Thymus (tissue), 11 donors: ENCODE measurements at regions not wholly inside any gene's neighbourhood (a gene's known extent, or its start where the extent isn't known, plus 50 kb on each side); places are given as distances from the start of the nearest gene placed in this dataset.

ENCODE experiments used
- DNase-seq, 9 donors: peaks; one replicate each; pipeline ENCODE4 v3.0.0-alpha.2; 2013; ENCODE audit warnings: low spot score in 9 of 9, low read depth in 6 of 9, missing footprints in 1 of 9
- H3K27ac ChIP-seq, 2 donors: one replicate each; pipeline ENCODE4 v1.5.1; 2013; ENCODE audit warnings: control low read depth in 1 of 2, low read depth in 1 of 2, low read length in 1 of 2, mild to moderate bottlenecking in 1 of 2, moderate library complexity in 1 of 2
- H3K27me3 ChIP-seq, 2 donors: one replicate each; pipeline ENCODE4 v1.5.1; 2013; ENCODE audit warnings: low read length in 1 of 2; ENCODE audit not compliant: control insufficient read depth in 2 of 2, insufficient read depth in 1 of 2
- H3K36me3 ChIP-seq, 2 donors: one replicate each; pipeline ENCODE4 v1.5.1; 2013; ENCODE audit warnings: low read length in 1 of 2, mild to moderate bottlenecking in 1 of 2, moderate library complexity in 1 of 2; ENCODE audit not compliant: control insufficient read depth in 2 of 2, insufficient read depth in 2 of 2
- H3K4me1 ChIP-seq, 2 donors: one replicate each; pipeline ENCODE4 v1.5.1; 2013; ENCODE audit warnings: low read length in 2 of 2; ENCODE audit not compliant: control insufficient read depth in 2 of 2, insufficient read depth in 2 of 2
- H3K4me3 ChIP-seq, 2 donors: one replicate each; pipeline ENCODE4 v1.5.1; 2013; ENCODE audit warnings: low read length in 2 of 2, control low read depth in 1 of 2, mild to moderate bottlenecking in 1 of 2
- H3K9me3 ChIP-seq, 2 donors: one replicate each; pipeline ENCODE4 v1.5.1; 2013; ENCODE audit warnings: low read length in 1 of 2, mild to moderate bottlenecking in 1 of 2; ENCODE audit not compliant: control insufficient read depth in 2 of 2, insufficient read depth in 1 of 2
- WGBS: extraction: QIAGEN DNeasy Blood & Tissue Kit; methylation state at CpG from one replicate; pipeline ENCODE4 v1.1.7; 2013; 5-methylcytosine and 5-hydroxymethylcytosine counted together
- donor health status: healthy.

- peaks cover 0 to 1% of the 10 kb centered on the region in 2 donors for H3K9me3 ChIP-seq
- WGBS = 84% methylated on average over 3 of the region's 3 CpGs
- DNase-seq = no peak
- H3K27me3 ChIP-seq = no peaks in the 10 kb centered on the region
- no peaks in the 10 kb centered on the region for H3K4me1 ChIP-seq
- no peak overlapping the region for H3K27ac ChIP-seq
- no peak overlapping the region for H3K4me3 ChIP-seq
- no peaks in the 10 kb centered on the region for H3K36me3 ChIP-seq
These were observed 129.8 kb upstream of the ZFP64 start for GRCh38 chr20:52321396-52321795.

- H3K36me3 ChIP-seq = no peaks in the 10 kb centered on the region
- H3K9me3 ChIP-seq = peaks cover 0 to 1% of the 10 kb centered on the region in 2 donors
- 88% methylated on average over 6 of the region's 6 CpGs for WGBS
- H3K4me1 ChIP-seq = no peaks in the 10 kb centered on the region
- no peak overlapping the region for H3K27ac ChIP-seq
- H3K27me3 ChIP-seq = no peaks in the 10 kb centered on the region
- no peak for DNase-seq
- H3K4me3 ChIP-seq = no peak overlapping the region
These were observed 127.1 kb upstream of the ZFP64 start for GRCh38 chr20:52318651-52319050.

GRCh38 chr20:52313341-52313963 is 121.9 kb upstream of the ZFP64 start:
- Histone ChIP-seq H3K27ac (no peak overlapping the region), H3K4me1 (no peaks in the 10 kb centered on the region), H3K36me3 (no peaks in the 10 kb centered on the region), H3K4me3 (no peak overlapping the region), H3K27me3 (peaks cover 0 to 3% of the 10 kb centered on the region in 2 donors), H3K9me3 (no peaks in the 10 kb centered on the region)
- no peak for DNase-seq
- 36% methylated on average over 16 of the region's 16 CpGs for WGBS

GRCh38 chr20:52312132-52312729 is 120.7 kb upstream of the ZFP64 start:
- H3K27me3 ChIP-seq = peaks cover 0 to 3% of the 10 kb centered on the region in 2 donors
- no peaks in the 10 kb centered on the region for H3K9me3 ChIP-seq
- no peaks in the 10 kb centered on the region for H3K36me3 ChIP-seq
- 78% methylated on average over 2 of the region's 2 CpGs for WGBS
- DNase-seq = peak in 8 of 9 donors; percentile 0 to 62 (median 27)
- no peak overlapping the region for H3K4me3 ChIP-seq
- H3K27ac ChIP-seq = no peak overlapping the region
- H3K4me1 ChIP-seq = no peaks in the 10 kb centered on the region

- H3K9me3 ChIP-seq = no peaks in the 10 kb centered on the region
- no peaks in the 10 kb centered on the region for H3K36me3 ChIP-seq
- H3K4me3 ChIP-seq = no peak overlapping the region
- DNase-seq = no peak
- peaks cover 0 to 2% of the 10 kb centered on the region in 2 donors for H3K4me1 ChIP-seq
- peaks cover 0 to 3% of the 10 kb centered on the region in 2 donors for H3K27me3 ChIP-seq
- 81% methylated on average over 8 of the region's 8 CpGs for WGBS
- no peak overlapping the region for H3K27ac ChIP-seq
These were observed 119.7 kb upstream of the ZFP64 start for GRCh38 chr20:52311209-52311794.

- no peaks in the 10 kb centered on the region for H3K9me3 ChIP-seq
- WGBS = 91% methylated on average over 7 of the region's 7 CpGs
These were observed 117.6 kb upstream of the ZFP64 start for GRCh38 chr20:52309181-52309580.

GRCh38 chr20:52306477-52306876 is 114.9 kb upstream of the ZFP64 start:
- no peak overlapping the region for H3K27ac ChIP-seq
- H3K36me3 ChIP-seq = no peaks in the 10 kb centered on the region
- H3K4me1 ChIP-seq = peaks cover 0 to 8% of the 10 kb centered on the region in 2 donors
- H3K27me3 ChIP-seq = no peaks in the 10 kb centered on the region
- no peaks in the 10 kb centered on the region for H3K9me3 ChIP-seq
- DNase-seq = no peak
- 96% methylated on average over 4 of the region's 4 CpGs for WGBS
- no peak overlapping the region for H3K4me3 ChIP-seq

More at GRCh38 chr20:52309181-52309580, 117.6 kb upstream of the ZFP64 start:
- Histone ChIP-seq H3K36me3 (no peaks in the 10 kb centered on the region), H3K27ac (no peak overlapping the region), H3K27me3 (peaks cover 0 to 3% of the 10 kb centered on the region in 2 donors), H3K4me3 (no peak overlapping the region), H3K4me1 (peaks cover 0 to 8% of the 10 kb centered on the region in 2 donors)
- no peak for DNase-seq

- Histone ChIP-seq H3K36me3 (no peaks in the 10 kb centered on the region), H3K27me3 (no peaks in the 10 kb centered on the region), H3K9me3 (no peaks in the 10 kb centered on the region), H3K4me3 (no peak overlapping the region), H3K27ac (no peak overlapping the region), H3K4me1 (peaks cover 0 to 8% of the 10 kb centered on the region in 2 donors)
- DNase-seq = peak in 8 of 9 donors; percentile 3 to 66 (median 20)
- 22% methylated on average over 7 of the region's 7 CpGs for WGBS
These were observed 114.3 kb upstream of the ZFP64 start for GRCh38 chr20:52305858-52306257.

- 97% methylated on average over 3 of the region's 3 CpGs for WGBS
- H3K27ac ChIP-seq = no peak overlapping the region
These were observed 113.6 kb upstream of the ZFP64 start for GRCh38 chr20:52305024-52305645.

More at GRCh38 chr20:52305024-52305645, 113.6 kb upstream of the ZFP64 start:
- Histone ChIP-seq H3K36me3 (no peaks in the 10 kb centered on the region), H3K4me3 (no peak overlapping the region), H3K27me3 (no peaks in the 10 kb centered on the region), H3K4me1 (peaks cover 0 to 8% of the 10 kb centered on the region in 2 donors), H3K9me3 (no peaks in the 10 kb centered on the region)
- no peak for DNase-seq
